Endothelial cell of umbilical vein (primary cell): ENCODE measurements at regions not wholly inside any gene's neighbourhood (a gene's known extent, or its start where the extent isn't known, plus 50 kb on each side); places are given as distances from the start of the nearest gene placed in this dataset.

ENCODE experiments used
- FOS ChIP-seq: IDR thresholded peaks from 2 replicates; pipeline ENCODE4 v1.6.1; 2011; ENCODE audit warnings: mild to moderate bottlenecking, low read length, moderate library complexity, borderline replicate concordance; ENCODE audit not compliant: insufficient read depth
- TF ChIP-seq, protein P1 (sequence below), 2 donors: IDR thresholded peaks; 1 replicate in 1 of 2; 2 replicates in 1 of 2; pipeline ENCODE4 v1.5.1; 2011; ENCODE audit warnings: low read length in 2 of 2, mild to moderate bottlenecking in 2 of 2, moderate library complexity in 2 of 2, control low read depth in 1 of 2, inconsistent platforms in 1 of 2, low read depth in 1 of 2; ENCODE audit not compliant: insufficient read depth in 1 of 2; ENCODE audit errors: extremely low read depth in 1 of 2

GRCh38 chrX:109920325-109920724 is 82.6 kb upstream of the TMEM164 start:
- TF ChIP-seq FOS = no peak
- TF ChIP-seq, protein P1, sequence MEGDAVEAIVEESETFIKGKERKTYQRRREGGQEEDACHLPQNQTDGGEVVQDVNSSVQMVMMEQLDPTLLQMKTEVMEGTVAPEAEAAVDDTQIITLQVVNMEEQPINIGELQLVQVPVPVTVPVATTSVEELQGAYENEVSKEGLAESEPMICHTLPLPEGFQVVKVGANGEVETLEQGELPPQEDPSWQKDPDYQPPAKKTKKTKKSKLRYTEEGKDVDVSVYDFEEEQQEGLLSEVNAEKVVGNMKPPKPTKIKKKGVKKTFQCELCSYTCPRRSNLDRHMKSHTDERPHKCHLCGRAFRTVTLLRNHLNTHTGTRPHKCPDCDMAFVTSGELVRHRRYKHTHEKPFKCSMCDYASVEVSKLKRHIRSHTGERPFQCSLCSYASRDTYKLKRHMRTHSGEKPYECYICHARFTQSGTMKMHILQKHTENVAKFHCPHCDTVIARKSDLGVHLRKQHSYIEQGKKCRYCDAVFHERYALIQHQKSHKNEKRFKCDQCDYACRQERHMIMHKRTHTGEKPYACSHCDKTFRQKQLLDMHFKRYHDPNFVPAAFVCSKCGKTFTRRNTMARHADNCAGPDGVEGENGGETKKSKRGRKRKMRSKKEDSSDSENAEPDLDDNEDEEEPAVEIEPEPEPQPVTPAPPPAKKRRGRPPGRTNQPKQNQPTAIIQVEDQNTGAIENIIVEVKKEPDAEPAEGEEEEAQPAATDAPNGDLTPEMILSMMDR (IDR thresholded peaks at IDR 0.05; ENCODE audit: extremely low read depth in 1 of 2, insufficient read depth in 1 of 2, low read depth in 1 of 2, low read length in 2 of 2) = no peak
